Endodermal cell (in vitro differentiated cells): ENCODE measurements at regions not wholly inside any gene's neighbourhood (a gene's known extent, or its start where the extent isn't known, plus 50 kb on each side); places are given as distances from the start of the nearest gene placed in this dataset.

ENCODE experiments used
- DNase-seq: peaks from one replicate; pipeline ENCODE4 v3.0.0-alpha.2; 2017
- H3K27ac ChIP-seq: 2 replicates; pipeline ENCODE4 v1.5.1; 2013; ENCODE audit warnings: mild to moderate bottlenecking, low read depth, low read length, moderate library complexity
- H3K27me3 ChIP-seq: 2 replicates; pipeline ENCODE4 v1.6.1; 2013; ENCODE audit warnings: mild to moderate bottlenecking, low read length, moderate library complexity; ENCODE audit not compliant: insufficient read depth, control insufficient read depth, poor library complexity, severe bottlenecking
- H3K36me3 ChIP-seq: 2 replicates; pipeline ENCODE4 v1.7.0; 2013; ENCODE audit warnings: mild to moderate bottlenecking, low read length, moderate library complexity; ENCODE audit not compliant: control insufficient read depth, insufficient read depth
- H3K4me1 ChIP-seq: one replicate; pipeline ENCODE4 v1.7.0; 2013; ENCODE audit warnings: low read length; ENCODE audit not compliant: control insufficient read depth, insufficient read depth
- H3K4me3 ChIP-seq: 2 replicates; pipeline ENCODE4 v1.5.1; 2013; ENCODE audit warnings: mild to moderate bottlenecking, low read length, moderate library complexity
- H3K9ac ChIP-seq: 2 replicates; pipeline ENCODE4 v1.6.1; 2013; ENCODE audit warnings: mild to moderate bottlenecking, low read length, moderate library complexity; ENCODE audit not compliant: poor library complexity, severe bottlenecking; ENCODE audit errors: extremely low read depth
- H3K9me3 ChIP-seq: 2 replicates; pipeline ENCODE4 v1.6.1; 2013; ENCODE audit warnings: mild to moderate bottlenecking, low read length, moderate library complexity; ENCODE audit not compliant: control insufficient read depth
- H3K27ac Mint-ChIP-seq: 2 replicates; pipeline ENCODE4 v1.8.0; 2020; ENCODE audit warnings: mixed read lengths
- H3K27me3 Mint-ChIP-seq: 2 replicates; pipeline ENCODE4 v1.8.0; 2021; ENCODE audit warnings: mild to moderate bottlenecking, mixed read lengths; ENCODE audit not compliant: insufficient read depth
- H3K36me3 Mint-ChIP-seq: 2 replicates; pipeline ENCODE4 v1.8.0; 2020; ENCODE audit warnings: low read depth, mixed read lengths
- H3K4me1 Mint-ChIP-seq: 2 replicates; pipeline ENCODE4 v1.8.0; 2020; ENCODE audit warnings: mixed read lengths
- H3K4me3 Mint-ChIP-seq: 2 replicates; pipeline ENCODE4 v1.8.0; 2020; ENCODE audit warnings: mild to moderate bottlenecking, moderate library complexity, mixed read lengths
- H3K9me3 Mint-ChIP-seq: 2 replicates; pipeline ENCODE4 v1.8.0; 2020; ENCODE audit warnings: mild to moderate bottlenecking, mixed read lengths
- CTCF ChIP-seq: fragments of 200-600 bp; sonication (generic); conservative IDR thresholded peaks from 2 replicates; pipeline ENCODE4 v1.5.0; 2021; ENCODE audit warnings: antibody characterized with exemption, mild to moderate bottlenecking
- WGBS, 2 experiments: methylation state at CpG; one replicate each; pipeline versions ENCODE4 v1.1.5 to v1.1.7; 2013; ENCODE audit warnings: missing lambda C conversion rate in 2 of 2, mixed read lengths in 1 of 2; ENCODE audit not compliant: insufficient coverage in 1 of 2, insufficient read length in 1 of 2; 5-methylcytosine and 5-hydroxymethylcytosine counted together

GRCh38 chr13:37491661-37492060, 106.9 kb downstream of the POSTN start:
- H3K27me3 Mint-ChIP-seq, result no peaks in the 10 kb centered on the region
- H3K27ac Mint-ChIP-seq, result no peak overlapping the region
- no peaks in the 10 kb centered on the region for H3K36me3 Mint-ChIP-seq
- DNase-seq, result no peak
- H3K4me3 Mint-ChIP-seq, result no peak overlapping the region
- no peak for TF ChIP-seq CTCF
- no peaks in the 10 kb centered on the region for H3K4me1 ChIP-seq
- H3K4me3 ChIP-seq, result no peak overlapping the region
- H3K9ac ChIP-seq, result no peak overlapping the region
- no peaks in the 10 kb centered on the region for H3K9me3 Mint-ChIP-seq
- no peaks in the 10 kb centered on the region for H3K27me3 ChIP-seq
- no peak overlapping the region for H3K27ac ChIP-seq
- H3K9me3 ChIP-seq, result no peaks in the 10 kb centered on the region
- H3K36me3 ChIP-seq, result no peaks in the 10 kb centered on the region
- H3K4me1 Mint-ChIP-seq, result peaks cover 6% of the 10 kb centered on the region
- WGBS, 2 experiments, result 86 to 89% methylated on average over 1 to 3 of the region's 3 CpGs

GRCh38 chr13:37490176-37490779, 108.3 kb downstream of the POSTN start:
- Mint-ChIP-seq H3K4me3 (no peak overlapping the region), H3K36me3 (no peaks in the 10 kb centered on the region), H3K4me1 (peaks cover 11% of the 10 kb centered on the region), H3K27me3 (no peaks in the 10 kb centered on the region), H3K27ac (no peak overlapping the region), H3K9me3 (no peaks in the 10 kb centered on the region)
- no peaks in the 10 kb centered on the region for H3K27me3 ChIP-seq
- H3K4me3 ChIP-seq, result no peak overlapping the region
- no peaks in the 10 kb centered on the region for H3K4me1 ChIP-seq
- no peak overlapping the region for H3K27ac ChIP-seq
- no peaks in the 10 kb centered on the region for H3K36me3 ChIP-seq
- WGBS, 2 experiments, result 91% methylated on average over 4 of the region's 5 CpGs; no CpG with 5 or more reads in 1 of the 2 experiments
- H3K9me3 ChIP-seq, result no peaks in the 10 kb centered on the region
- TF ChIP-seq CTCF, result no peak
- no peak overlapping the region for H3K9ac ChIP-seq
- DNase-seq, result no peak

GRCh38 chr13:37488726-37489125, 109.8 kb downstream of the POSTN start:
- Mint-ChIP-seq H3K4me3 (no peak overlapping the region), H3K27me3 (no peaks in the 10 kb centered on the region), H3K36me3 (no peaks in the 10 kb centered on the region), H3K27ac (no peak overlapping the region), H3K9me3 (no peaks in the 10 kb centered on the region), H3K4me1 (peaks cover 11% of the 10 kb centered on the region)
- Histone ChIP-seq H3K27ac (no peak overlapping the region), H3K9ac (no peak overlapping the region), H3K4me3 (no peak overlapping the region), H3K27me3 (no peaks in the 10 kb centered on the region), H3K9me3 (no peaks in the 10 kb centered on the region), H3K4me1 (no peaks in the 10 kb centered on the region), H3K36me3 (no peaks in the 10 kb centered on the region)
- TF ChIP-seq CTCF, result no peak
- DNase-seq, result no peak
